Motor neuron (in vitro differentiated cells): ENCODE measurements at regions not wholly inside any gene's neighbourhood (a gene's known extent, or its start where the extent isn't known, plus 50 kb on each side); places are given as distances from the start of the nearest gene placed in this dataset.
A peak's percentile ranks its signal among the peaks of the same experiment; 100 is the strongest.

Experiments used
- ATAC-seq, 8 experiments: fragments of 200-7000 bp; cut with Tn5 transposase; replicated peaks in 6 of 8; 2 replicates each; pipeline ENCODE4 v1.8.0; 2021; ENCODE audit warnings: mild to moderate bottlenecking in 8 of 8, moderate library complexity in 8 of 8
- H3K27ac ChIP-seq, 2 donors: fragments of 250-450 bp; sonication (Bioruptor Pico); 2 replicates each; pipeline ENCODE4 v1.9.0; 2021; ENCODE audit warnings: antibody characterized with exemption in 2 of 2, mild to moderate bottlenecking in 2 of 2, moderate library complexity in 1 of 2
- H3K4me1 ChIP-seq, 2 donors: fragments of 250-450 bp; sonication (Bioruptor Pico); replicated peaks in 1 of 2; 2 replicates each; pipeline ENCODE4 v1.6.1; 2021; ENCODE audit warnings: antibody characterized with exemption in 2 of 2, mild to moderate bottlenecking in 2 of 2, moderate library complexity in 1 of 2
- H3K4me3 ChIP-seq, 5 donors: fragments of 250-450 bp; sonication (Bioruptor Pico); 2 replicates each; pipeline ENCODE4 v1.9.0; 2021; ENCODE audit warnings: antibody characterized with exemption in 5 of 5, mild to moderate bottlenecking in 5 of 5, moderate library complexity in 4 of 5
- WGBS, 10 experiments: fragments of 450-650 bp; shearing (Covaris generic); methylation state at CpG; one replicate each; pipeline ENCODE4 v1.0.0; 2022; 5-methylcytosine and 5-hydroxymethylcytosine counted together
- in situ Hi-C, 9 experiments: fragments of 400-800 bp; cut with MboI; loops; one replicate each; pipeline ENCODE4 v1.15.0; 2021; ENCODE audit warnings: low sequenced_read_pairs in 9 of 9, low pct_unique_long_range_greater_than_20kb in 2 of 9; ENCODE audit not compliant: unreplicated experiment in 9 of 9

- WGBS, 10 experiments, result 7 to 97% (median 82%) methylated on average over 2 to 3 of the region's 3 CpGs
- in situ Hi-C loops, result no loop called here
Measured at GRCh38 chr18:55927831-55928230, 339.8 kb upstream of the TCF4 start.

GRCh38 chr18:55925772-55926171 is 337.8 kb upstream of the TCF4 start:
- no peak for ATAC-seq
- Histone ChIP-seq H3K4me1 (no peaks in the 10 kb centered on the region), H3K27ac (no peak overlapping the region), H3K4me3 (no peak overlapping the region)
- 32 to 100% (median 84%) methylated on average over 1 to 5 of the region's 5 CpGs; no CpG with 5 or more reads in 1 of the 10 experiments for WGBS, 10 experiments
- in situ Hi-C loops, result no loop called here

More at GRCh38 chr18:55927831-55928230, 339.8 kb upstream of the TCF4 start:
- Histone ChIP-seq H3K4me1 (no peaks in the 10 kb centered on the region), H3K4me3 (no peak overlapping the region), H3K27ac (no peak overlapping the region)
- no peak for ATAC-seq

- in situ Hi-C loops, result no loop called here
- no peak overlapping the region for H3K27ac ChIP-seq
- no peaks in the 10 kb centered on the region for H3K4me1 ChIP-seq
- WGBS, 10 experiments, result 85 to 100% (median 100%) methylated on average over 1 to 2 of the region's 2 CpGs; no CpG with 5 or more reads in 4 of the 10 experiments
- ATAC-seq, result peak in 1 of 8 experiments; percentile 70
- no peak overlapping the region for H3K4me3 ChIP-seq
Measured at GRCh38 chr18:55920063-55920462, 332.1 kb upstream of the TCF4 start.

- H3K4me1 ChIP-seq, result no peaks in the 10 kb centered on the region
- H3K27ac ChIP-seq, result no peak overlapping the region
- peak in 3 of 8 experiments; percentile 49 to 73 (median 69) for ATAC-seq
- in situ Hi-C loops, result no loop called here
- H3K4me3 ChIP-seq, result no peak overlapping the region
- WGBS, 10 experiments, result 19 to 100% (median 85%) methylated on average over 1 to 5 of the region's 6 CpGs; no CpG with 5 or more reads in 2 of the 10 experiments
Measured at GRCh38 chr18:55918444-55918843, 330.5 kb upstream of the TCF4 start.

GRCh38 chr18:55912919-55913318 is 324.9 kb upstream of the TCF4 start:
- no peak for ATAC-seq
- H3K27ac ChIP-seq, result no peak overlapping the region
- H3K4me1 ChIP-seq, result no peaks in the 10 kb centered on the region
- WGBS, 10 experiments, result 75 to 100% (median 95%) methylated on average over 1 to 5 of the region's 5 CpGs; no CpG with 5 or more reads in 3 of the 10 experiments
- no peak overlapping the region for H3K4me3 ChIP-seq
- in situ Hi-C loops, result no loop called here

- no peak for ATAC-seq
- Histone ChIP-seq H3K27ac (no peak overlapping the region), H3K4me3 (no peak overlapping the region), H3K4me1 (no peaks in the 10 kb centered on the region)
- WGBS, 10 experiments, result 17 to 100% (median 100%) methylated on average over 1 to 2 of the region's 2 CpGs; no CpG with 5 or more reads in 5 of the 10 experiments
- in situ Hi-C loops, result no loop called here
Measured at GRCh38 chr18:55912071-55912470, 324.1 kb upstream of the TCF4 start.

- H3K4me3 ChIP-seq, result no peak overlapping the region
- no peak overlapping the region for H3K27ac ChIP-seq
- 50 to 100% (median 83%) methylated on average over 1 to 2 of the region's 2 CpGs; no CpG with 5 or more reads in 2 of the 10 experiments for WGBS, 10 experiments
- no peaks in the 10 kb centered on the region for H3K4me1 ChIP-seq
- in situ Hi-C loops, result no loop called here
- ATAC-seq, result no peak
Measured at GRCh38 chr18:55910296-55910695, 322.3 kb upstream of the TCF4 start.

- Histone ChIP-seq H3K4me1 (no peaks in the 10 kb centered on the region), H3K4me3 (no peak overlapping the region), H3K27ac (no peak overlapping the region)
- in situ Hi-C loops, result no loop called here
- 9 to 100% (median 77%) methylated on average over 1 to 4 of the region's 4 CpGs for WGBS, 10 experiments
- ATAC-seq, result peak in 1 of 8 experiments; percentile 55
Measured at GRCh38 chr18:55908901-55909366, 320.9 kb upstream of the TCF4 start.

GRCh38 chr18:55907453-55908175 is 319.6 kb upstream of the TCF4 start:
- no peaks in the 10 kb centered on the region for H3K4me1 ChIP-seq
- no peak overlapping the region for H3K27ac ChIP-seq
- no peak overlapping the region for H3K4me3 ChIP-seq
- WGBS, 10 experiments, result 7 to 87% (median 70%) methylated on average over 3 to 6 of the region's 6 CpGs
- ATAC-seq, result peak in 3 of 8 experiments; percentile 43 to 68 (median 45)
- in situ Hi-C loops, result no loop called here

GRCh38 chr18:55906536-55906935 is 318.5 kb upstream of the TCF4 start:
- no peaks in the 10 kb centered on the region for H3K4me1 ChIP-seq
- no peak overlapping the region for H3K4me3 ChIP-seq
- in situ Hi-C loops, result no loop called here
- H3K27ac ChIP-seq, result no peak overlapping the region
- no peak for ATAC-seq
- 17 to 100% (median 87%) methylated on average over 1 to 2 of the region's 2 CpGs; no CpG with 5 or more reads in 1 of the 10 experiments for WGBS, 10 experiments

- 48 to 60% (median 60%) methylated on average over 1 to 2 of the region's 6 CpGs; no CpG with 5 or more reads in 7 of the 10 experiments for WGBS, 10 experiments
- Histone ChIP-seq H3K27ac (no peak overlapping the region), H3K4me1 (no peaks in the 10 kb centered on the region), H3K4me3 (no peak overlapping the region)
- ATAC-seq, result no peak
- in situ Hi-C loops, result no loop called here
Measured at GRCh38 chr18:55903911-55904310, 315.9 kb upstream of the TCF4 start.

- Histone ChIP-seq H3K27ac (no peak overlapping the region), H3K4me1 (no peaks in the 10 kb centered on the region), H3K4me3 (no peak overlapping the region)
- in situ Hi-C loops, result no loop called here
- ATAC-seq, result no peak
- WGBS, 10 experiments, result 31 to 100% (median 80%) methylated on average over 1 to 2 of the region's 2 CpGs
Measured at GRCh38 chr18:55900380-55900779, 312.4 kb upstream of the TCF4 start.

- Histone ChIP-seq H3K4me1 (peaks cover 0 to 2% of the 10 kb centered on the region in 2 donors), H3K4me3 (no peak overlapping the region), H3K27ac (no peak overlapping the region)
- peak in 1 of 8 experiments; percentile 95 for ATAC-seq
- 11 to 100% (median 93%) methylated on average over 2 to 3 of the region's 3 CpGs for WGBS, 10 experiments
- in situ Hi-C loops, result no loop called here
Measured at GRCh38 chr18:55897091-55897689, 309.2 kb upstream of the TCF4 start.
